Cardiac muscle cell (in vitro differentiated cells and primary cell): ENCODE measurements at regions not wholly inside any gene's neighbourhood (a gene's known extent, or its start where the extent isn't known, plus 50 kb on each side); places are given as distances from the start of the nearest gene placed in this dataset.

Experiments
- DNase-seq, 2 donors: peaks; one replicate each; pipeline versions ENCODE4 v3.0.0 to v3.0.0-alpha.2; 2010 to 2017; ENCODE audit warnings: low read depth in 1 of 2, low spot score in 1 of 2
- H3K27ac ChIP-seq: fragments of 200-600 bp; sonication (generic); 2 replicates; pipeline ENCODE4 v1.5.1; 2016
- H3K27me3 ChIP-seq: fragments of 200-600 bp; sonication (generic); 2 replicates; pipeline ENCODE4 v1.6.0; 2016; ENCODE audit warnings: control low read depth
- H3K36me3 ChIP-seq: fragments of 200-600 bp; sonication (generic); 2 replicates; pipeline ENCODE4 v1.5.1; 2016; ENCODE audit warnings: control low read depth
- H3K4me1 ChIP-seq: fragments of 200-600 bp; sonication (generic); 2 replicates; pipeline ENCODE4 v1.8.1; 2017; ENCODE audit warnings: low read depth, mild to moderate bottlenecking, mixed run types
- H3K4me3 ChIP-seq: fragments of 200-600 bp; sonication (generic); 2 replicates; pipeline ENCODE4 v1.5.1; 2016; ENCODE audit warnings: mild to moderate bottlenecking
- H3K9me3 ChIP-seq: fragments of 200-600 bp; sonication (generic); 2 replicates; pipeline ENCODE4 v1.5.1; 2017; ENCODE audit warnings: low read depth, mild to moderate bottlenecking, control low read depth
- CTCF ChIP-seq: IDR thresholded peaks from 2 replicates; pipeline ENCODE4 v1.5.1; 2012; ENCODE audit warnings: low read depth, mild to moderate bottlenecking, low read length

- DNase-seq: no peak
- Histone ChIP-seq H3K27me3 (no peaks in the 10 kb centered on the region), H3K9me3 (no peaks in the 10 kb centered on the region), H3K4me1 (no peaks in the 10 kb centered on the region), H3K4me3 (no peak overlapping the region), H3K36me3 (no peaks in the 10 kb centered on the region), H3K27ac (no peak overlapping the region)
- TF ChIP-seq CTCF: no peak
These were observed 437.4 kb downstream of the NUF2 start for GRCh38 chr1:163758977-163759670.

- H3K27ac ChIP-seq: no peak overlapping the region
- no peaks in the 10 kb centered on the region for H3K27me3 ChIP-seq
- no peak for DNase-seq
- no peaks in the 10 kb centered on the region for H3K9me3 ChIP-seq
- H3K4me1 ChIP-seq: no peaks in the 10 kb centered on the region
- H3K36me3 ChIP-seq: no peaks in the 10 kb centered on the region
- no peak overlapping the region for H3K4me3 ChIP-seq
- no peak for TF ChIP-seq CTCF
These were observed 440.1 kb downstream of the NUF2 start for GRCh38 chr1:163761898-163762297.

GRCh38 chr1:163766257-163766918 is 444.6 kb downstream of the NUF2 start:
- H3K4me3 ChIP-seq: no peak overlapping the region
- no peaks in the 10 kb centered on the region for H3K27me3 ChIP-seq
- H3K27ac ChIP-seq: no peak overlapping the region
- TF ChIP-seq CTCF: no peak
- no peak for DNase-seq
- H3K4me1 ChIP-seq: no peaks in the 10 kb centered on the region
- no peaks in the 10 kb centered on the region for H3K9me3 ChIP-seq
- H3K36me3 ChIP-seq: no peaks in the 10 kb centered on the region

GRCh38 chr1:163768576-163768975 is 446.8 kb downstream of the NUF2 start:
- no peaks in the 10 kb centered on the region for H3K4me1 ChIP-seq
- no peak for DNase-seq
- H3K27ac ChIP-seq: no peak overlapping the region
- no peaks in the 10 kb centered on the region for H3K36me3 ChIP-seq
- no peak for TF ChIP-seq CTCF
- H3K27me3 ChIP-seq: no peaks in the 10 kb centered on the region
- no peaks in the 10 kb centered on the region for H3K9me3 ChIP-seq
- no peak overlapping the region for H3K4me3 ChIP-seq

- DNase-seq: no peak
- Histone ChIP-seq H3K9me3 (no peaks in the 10 kb centered on the region), H3K27me3 (no peaks in the 10 kb centered on the region), H3K27ac (no peak overlapping the region), H3K36me3 (no peaks in the 10 kb centered on the region), H3K4me3 (no peak overlapping the region), H3K4me1 (no peaks in the 10 kb centered on the region)
- TF ChIP-seq CTCF: no peak
These were observed 448.5 kb downstream of the NUF2 start for GRCh38 chr1:163770265-163770664.
